ENCODE measurements at regions not wholly inside any gene's neighbourhood (a gene's known extent, or its start where the extent isn't known, plus 50 kb on each side); places are given as distances from the start of the nearest gene placed in this dataset.

GRCh38 chr6:134738211-134738885, 211.6 kb downstream of the ALDH8A1 start:
- no peak for DNase-seq

GRCh38 chr6:134735461-134735860, 214.4 kb downstream of the ALDH8A1 start:
- DNase-seq: no peak

- no peak for DNase-seq
Observed at GRCh38 chr6:134734312-134734869, 215.5 kb downstream of the ALDH8A1 start.

- DNase-seq: no peak
Observed at GRCh38 chr6:134733801-134734200, 216.1 kb downstream of the ALDH8A1 start.

- DNase-seq: no peak
Observed at GRCh38 chr6:134732763-134733162, 217.1 kb downstream of the ALDH8A1 start.

GRCh38 chr6:134731615-134732014, 218.3 kb downstream of the ALDH8A1 start:
- DNase-seq: no peak

GRCh38 chr6:134730013-134730412, 219.9 kb downstream of the ALDH8A1 start:
- DNase-seq: no peak

- DNase-seq: peak; percentile 8
Observed at GRCh38 chr6:134729561-134729960, 220.3 kb downstream of the ALDH8A1 start.

- DNase-seq: no peak
Observed at GRCh38 chr6:134727081-134727480, 222.8 kb downstream of the ALDH8A1 start.

GRCh38 chr6:134725590-134725989, 224.3 kb downstream of the ALDH8A1 start:
- no peak for DNase-seq

- no peak for DNase-seq
Observed at GRCh38 chr6:134724771-134725340, 225.0 kb downstream of the ALDH8A1 start.

GRCh38 chr6:134723081-134723871, 226.6 kb downstream of the ALDH8A1 start:
- no peak for DNase-seq

GRCh38 chr6:134722200-134722870, 227.6 kb downstream of the ALDH8A1 start:
- no peak for DNase-seq

- no peak for DNase-seq
Observed at GRCh38 chr6:134721060-134721405, 228.9 kb downstream of the ALDH8A1 start.

- no peak for DNase-seq
Observed at GRCh38 chr6:134720353-134721059, 229.4 kb downstream of the ALDH8A1 start.

GRCh38 chr6:134719911-134720310, 230.0 kb downstream of the ALDH8A1 start:
- DNase-seq: no peak

- DNase-seq: no peak
Observed at GRCh38 chr6:134719286-134719685, 230.6 kb downstream of the ALDH8A1 start.

GRCh38 chr6:134714679-134715078, 235.2 kb downstream of the ALDH8A1 start:
- no peak for DNase-seq

GRCh38 chr6:134714113-134714512, 235.8 kb downstream of the ALDH8A1 start:
- no peak for DNase-seq

GRCh38 chr6:134712311-134712710, 237.6 kb downstream of the ALDH8A1 start:
- DNase-seq: no peak

- no peak for DNase-seq
Observed at GRCh38 chr6:134708079-134708478, 241.8 kb downstream of the ALDH8A1 start.

- DNase-seq: peak; percentile 41
Observed at GRCh38 chr6:134707342-134708031, 242.4 kb downstream of the ALDH8A1 start.
